ENCODE measurements at regions not wholly inside any gene's neighbourhood (a gene's known extent, or its start where the extent isn't known, plus 50 kb on each side); places are given as distances from the start of the nearest gene placed in this dataset.

- DNase-seq (ENCODE audit: low read depth in 4 of 4, low spot score in 1 of 4) = no peak
Measured at GRCh38 chr7:21084286-21084685, 297.6 kb upstream of the SP8 start.

- no peak for DNase-seq (ENCODE audit: low read depth in 4 of 4, low spot score in 1 of 4)
Measured at GRCh38 chr7:21086688-21087087, 300.0 kb upstream of the SP8 start.

GRCh38 chr7:21089653-21090052 lies 303.0 kb upstream of the SP8 start:
- DNase-seq (ENCODE audit: low read depth in 4 of 4, low spot score in 1 of 4) = no peak

- no peak for DNase-seq (ENCODE audit: low read depth in 4 of 4, low spot score in 1 of 4)
Measured at GRCh38 chr7:21092766-21093702, 306.3 kb upstream of the SP8 start.

GRCh38 chr7:21094589-21094988 lies 307.9 kb upstream of the SP8 start:
- no peak for DNase-seq (ENCODE audit: low read depth in 4 of 4, low spot score in 1 of 4)

- DNase-seq (ENCODE audit: low read depth in 4 of 4, low spot score in 1 of 4) = no peak
Measured at GRCh38 chr7:21099432-21099831, 312.7 kb upstream of the SP8 start.

GRCh38 chr7:21099955-21100354 lies 313.3 kb upstream of the SP8 start:
- no peak for DNase-seq (ENCODE audit: low read depth in 4 of 4, low spot score in 1 of 4)

- no peak for DNase-seq (ENCODE audit: low read depth in 4 of 4, low spot score in 1 of 4)
Measured at GRCh38 chr7:21101541-21101940, 314.9 kb upstream of the SP8 start.

- no peak for DNase-seq (ENCODE audit: low read depth in 4 of 4, low spot score in 1 of 4)
Measured at GRCh38 chr7:21103426-21104123, 316.9 kb upstream of the SP8 start.

GRCh38 chr7:21104124-21104500 lies 317.4 kb upstream of the SP8 start:
- DNase-seq (ENCODE audit: low read depth in 4 of 4, low spot score in 1 of 4) = no peak

GRCh38 chr7:21106296-21106732 lies 319.6 kb upstream of the SP8 start:
- no peak for DNase-seq (ENCODE audit: low read depth in 4 of 4, low spot score in 1 of 4)

GRCh38 chr7:21107101-21107500 lies 320.4 kb upstream of the SP8 start:
- DNase-seq (ENCODE audit: low read depth in 4 of 4, low spot score in 1 of 4) = no peak

GRCh38 chr7:21108182-21108581 lies 319.7 kb upstream of the SP4 start:
- no peak for DNase-seq (ENCODE audit: low read depth in 4 of 4, low spot score in 1 of 4)

- DNase-seq (ENCODE audit: low read depth in 4 of 4, low spot score in 1 of 4) = no peak
Measured at GRCh38 chr7:21113609-21114415, 314.1 kb upstream of the SP4 start.

- DNase-seq (ENCODE audit: low read depth in 4 of 4, low spot score in 1 of 4) = no peak
Measured at GRCh38 chr7:21123586-21123985, 304.3 kb upstream of the SP4 start.

- no peak for DNase-seq (ENCODE audit: low read depth in 4 of 4, low spot score in 1 of 4)
Measured at GRCh38 chr7:21125297-21125696, 302.6 kb upstream of the SP4 start.

GRCh38 chr7:21128062-21128817 lies 299.6 kb upstream of the SP4 start:
- DNase-seq (ENCODE audit: low read depth in 4 of 4, low spot score in 1 of 4) = no peak

- no peak for DNase-seq (ENCODE audit: low read depth in 4 of 4, low spot score in 1 of 4)
Measured at GRCh38 chr7:21131897-21132296, 296.0 kb upstream of the SP4 start.

- DNase-seq (ENCODE audit: low read depth in 4 of 4, low spot score in 1 of 4) = no peak
Measured at GRCh38 chr7:21134631-21135030, 293.3 kb upstream of the SP4 start.

- DNase-seq (ENCODE audit: low read depth in 4 of 4, low spot score in 1 of 4) = no peak
Measured at GRCh38 chr7:21135437-21135836, 292.4 kb upstream of the SP4 start.

- no peak for DNase-seq (ENCODE audit: low read depth in 4 of 4, low spot score in 1 of 4)
Measured at GRCh38 chr7:21137640-21138039, 290.2 kb upstream of the SP4 start.
